TTC549 (cell line): ENCODE measurements at regions not wholly inside any gene's neighbourhood (a gene's known extent, or its start where the extent isn't known, plus 50 kb on each side); places are given as distances from the start of the nearest gene placed in this dataset.

Experiments used
- FAIRE-seq: peaks from 2 replicates; lab custom pipeline; 2012; peaks lifted over from hg19 to GRCh38; lab: Jason Lieb, UNC

GRCh38 chr5:135660826-135661575 lies 82.2 kb upstream of the CXCL14 start:
- no peak for FAIRE-seq

DNA sequence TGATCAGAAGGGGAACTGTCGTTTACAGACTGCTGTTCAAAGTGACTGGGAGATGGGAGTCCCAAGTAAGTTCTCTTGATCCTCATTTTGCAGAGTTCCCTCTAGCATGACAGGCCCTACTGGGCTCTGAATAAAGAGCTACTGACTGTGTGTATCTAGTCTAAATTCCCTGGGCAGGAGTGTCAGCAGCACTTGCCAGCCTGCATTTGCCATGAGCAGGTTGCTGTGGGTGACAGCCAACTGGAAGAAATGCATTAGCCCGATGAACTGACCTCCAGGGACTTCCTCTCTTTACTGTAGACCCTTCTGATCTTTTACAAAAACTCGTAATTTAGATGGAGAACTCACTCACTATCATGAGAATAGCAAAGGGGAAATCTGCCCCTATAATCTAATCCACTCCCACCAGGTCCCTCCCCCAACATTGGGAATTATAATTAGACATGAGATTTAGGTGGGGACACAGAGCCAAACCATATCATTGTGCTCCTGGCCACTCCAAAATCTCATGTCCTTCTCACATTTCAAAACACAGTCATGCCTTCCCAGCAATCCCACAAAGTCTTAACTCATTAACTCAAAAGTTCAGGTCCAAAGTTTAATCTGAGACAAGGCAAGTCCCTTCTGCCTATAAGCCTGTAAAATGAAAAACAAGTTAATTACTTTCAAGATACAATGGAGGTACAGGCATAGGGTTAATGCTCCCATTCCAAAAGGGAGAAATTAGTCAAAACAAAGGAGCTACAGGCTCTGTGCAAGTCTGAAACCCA lies 78.9 kb upstream of the CXCL14 start:
- no peak for FAIRE-seq

GRCh38 chr5:135655468-135655815 lies 76.7 kb upstream of the CXCL14 start:
- FAIRE-seq: no peak

- no peak for FAIRE-seq
These were observed 76.1 kb upstream of the CXCL14 start for GRCh38 chr5:135654761-135655467.

- FAIRE-seq: no peak
These were observed 72.4 kb upstream of the CXCL14 start for GRCh38 chr5:135651156-135651555.

DNA sequence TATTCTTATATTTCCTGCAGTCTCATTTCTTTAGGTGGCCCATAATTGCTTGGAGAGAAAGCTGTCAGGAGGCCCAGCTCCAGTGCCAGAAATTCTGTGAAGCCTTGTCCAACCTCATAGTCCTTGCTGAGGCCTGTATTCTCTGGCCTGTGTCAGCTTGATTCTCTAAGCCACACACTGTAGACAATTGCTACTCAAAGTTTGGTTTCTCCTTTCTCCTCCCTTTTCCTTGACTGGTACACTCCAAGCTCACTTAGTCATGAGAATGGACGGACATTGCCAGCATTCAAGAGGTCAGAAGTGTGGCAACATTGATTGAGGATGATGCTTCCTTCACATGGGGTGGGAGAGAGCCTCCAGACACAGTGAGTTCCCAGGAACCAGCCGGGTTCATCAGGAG lies 71.3 kb upstream of the CXCL14 start:
- no peak for FAIRE-seq

- no peak for FAIRE-seq
These were observed 70.6 kb upstream of the CXCL14 start for GRCh38 chr5:135649435-135649834.

DNA sequence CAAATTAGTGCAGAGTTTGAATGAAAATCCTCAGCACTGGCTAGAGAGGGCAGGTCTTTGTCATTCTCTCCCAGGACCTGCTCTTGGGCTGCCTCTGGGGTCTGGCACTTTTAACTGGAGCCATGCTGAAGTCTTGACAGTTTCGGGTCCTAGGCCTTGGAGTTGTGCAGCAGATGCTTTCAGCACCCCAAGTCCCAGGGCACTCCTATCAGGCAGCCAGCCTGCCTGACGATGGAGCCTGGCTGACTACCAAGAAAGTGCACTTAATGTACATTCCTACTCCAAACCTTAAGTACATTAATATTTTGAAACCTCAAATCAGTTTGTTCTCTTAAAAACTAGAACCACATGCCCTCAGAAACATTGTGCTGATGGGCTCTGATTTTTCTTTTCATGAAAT lies 69.3 kb upstream of the CXCL14 start:
- FAIRE-seq: no peak

DNA sequence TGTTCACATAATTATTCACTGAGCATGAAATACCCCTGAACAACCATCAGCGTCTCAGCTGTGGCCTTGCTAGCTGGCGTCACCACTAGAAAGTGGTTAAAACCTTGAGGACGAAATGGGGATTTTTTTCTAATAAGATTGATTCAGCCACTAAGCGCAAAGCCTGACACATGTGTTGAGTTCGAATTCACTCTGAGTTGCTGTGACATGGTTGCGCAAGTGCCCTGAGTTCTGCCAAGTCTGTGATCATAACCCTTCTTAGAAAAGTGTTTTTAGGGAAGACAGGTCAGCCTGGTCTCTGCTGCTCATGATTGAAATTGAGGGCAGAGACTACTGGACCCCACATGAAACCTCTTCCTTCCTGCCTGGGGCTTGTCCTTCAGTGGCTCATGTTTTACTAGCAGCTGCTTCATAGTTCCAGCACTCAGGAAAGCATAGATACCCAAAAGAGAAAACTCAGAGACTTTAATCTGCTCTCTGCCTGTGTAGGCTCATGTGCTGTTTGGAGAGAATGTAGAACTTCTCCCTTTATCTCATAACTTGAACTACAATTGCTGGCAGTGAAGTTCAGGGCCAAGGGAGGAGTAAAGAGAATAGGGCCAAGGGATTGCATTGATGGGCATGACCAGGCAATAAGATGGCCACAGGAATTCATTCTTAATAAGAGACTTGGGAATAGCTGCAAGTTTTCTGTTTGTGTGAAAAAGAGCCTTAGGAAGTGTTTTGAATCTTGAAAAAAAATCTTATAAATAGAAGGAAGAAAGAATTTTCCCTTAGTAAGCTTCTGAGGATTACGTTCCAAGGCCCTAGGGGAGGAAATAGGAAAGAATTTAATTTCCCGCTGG lies 66.8 kb upstream of the CXCL14 start:
- FAIRE-seq: no peak

GRCh38 chr5:135644816-135645215 lies 66.0 kb upstream of the CXCL14 start:
- FAIRE-seq: no peak

DNA sequence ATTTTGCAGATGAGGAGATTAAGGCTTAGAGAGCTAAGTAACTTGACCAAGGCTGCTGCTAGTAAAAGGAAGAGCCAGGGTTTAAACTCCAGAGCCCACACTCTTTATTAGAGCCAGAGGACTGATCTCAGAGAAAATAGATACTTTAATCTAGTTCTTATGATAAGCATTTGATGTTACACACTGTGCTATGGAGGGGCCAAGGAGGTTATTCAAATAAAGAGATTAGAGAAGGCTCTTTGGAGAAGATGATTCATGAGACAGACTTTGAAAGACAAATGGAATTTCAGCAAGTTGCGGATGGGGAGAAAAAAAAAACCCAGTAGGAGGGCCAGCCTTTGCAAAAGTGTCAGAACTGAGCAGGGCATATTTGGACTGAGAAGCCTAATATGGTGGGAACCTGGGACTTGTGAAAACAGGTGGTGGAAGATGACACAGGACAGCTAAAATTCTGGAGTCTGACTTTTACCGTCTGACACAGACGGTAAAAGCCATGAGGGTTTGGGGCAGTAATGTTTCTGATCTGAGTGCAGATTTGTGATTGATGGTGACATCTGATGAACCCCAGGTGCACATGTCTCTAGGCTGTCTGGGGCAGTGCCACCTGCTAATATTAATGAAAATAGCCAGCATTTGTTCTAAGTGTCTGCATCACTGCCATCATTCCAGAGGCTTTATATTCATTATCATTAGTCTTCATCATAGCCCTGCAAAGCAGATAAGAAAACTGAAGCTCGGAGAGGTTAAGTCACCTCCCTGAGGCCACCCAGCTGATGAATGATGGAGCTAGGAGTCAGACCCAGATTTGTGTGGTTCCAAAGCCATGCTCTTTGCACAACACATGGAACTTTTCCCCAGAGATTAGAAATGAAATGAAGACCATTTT lies 65.3 kb upstream of the CXCL14 start:
- no peak for FAIRE-seq

DNA sequence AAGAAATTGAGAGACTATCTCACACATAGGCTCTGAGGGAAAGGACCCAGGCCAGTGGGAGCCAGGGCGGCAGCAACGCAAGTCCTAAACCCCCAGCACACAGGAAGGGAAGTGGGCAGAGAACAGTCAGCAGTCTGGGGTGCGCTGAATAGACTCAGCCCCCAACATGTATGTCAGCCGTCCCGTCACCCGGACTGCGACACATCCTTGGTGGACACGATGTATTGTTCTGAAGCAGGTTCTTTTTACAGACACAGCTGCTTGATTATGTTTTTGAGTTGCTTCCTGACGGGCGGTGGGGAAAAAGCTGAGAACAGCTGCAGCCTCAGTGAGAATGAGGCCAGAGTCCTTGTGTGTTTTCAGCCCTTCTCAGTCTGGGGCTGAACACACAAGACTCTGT lies 64.1 kb upstream of the CXCL14 start:
- no peak for FAIRE-seq

DNA sequence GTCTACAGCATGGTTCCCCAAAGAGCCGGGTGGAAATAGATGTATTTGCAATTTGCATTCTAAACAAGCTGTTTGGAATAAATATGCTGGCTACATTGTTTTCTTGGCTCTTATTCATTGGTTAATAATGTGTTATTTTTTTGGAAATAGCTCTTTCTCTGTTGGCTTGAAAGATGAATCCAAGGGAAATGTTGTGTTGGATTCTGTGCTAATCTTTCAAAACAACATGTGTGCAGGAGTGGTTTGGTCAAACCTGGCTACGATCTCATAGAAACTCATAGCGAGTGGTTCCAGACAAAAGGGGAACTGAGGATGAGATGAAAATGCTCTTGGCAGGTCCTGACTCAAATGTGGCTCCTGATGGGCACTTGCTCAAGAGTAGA lies 63.7 kb upstream of the CXCL14 start:
- no peak for FAIRE-seq

- no peak for FAIRE-seq
These were observed 63.1 kb upstream of the CXCL14 start for GRCh38 chr5:135641734-135642487.

DNA sequence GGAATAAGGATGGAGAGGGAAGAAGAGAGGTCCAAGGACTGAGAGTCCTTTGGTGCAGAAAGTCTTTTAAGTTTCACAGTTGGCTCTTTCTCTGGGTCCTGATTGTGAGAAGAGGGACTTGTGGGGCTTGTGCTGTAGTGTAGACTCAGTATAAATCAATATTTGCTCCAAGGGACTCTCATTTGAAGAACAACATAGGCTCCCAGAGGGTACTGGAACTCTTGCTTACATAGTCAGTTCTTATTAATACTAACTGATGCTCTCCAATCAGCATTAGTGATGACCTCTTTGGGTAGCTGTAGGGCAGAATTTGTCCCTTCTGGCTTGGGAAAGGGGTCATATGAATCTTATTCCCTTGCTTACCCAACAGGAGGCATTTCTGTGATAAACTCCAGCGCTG lies 62.5 kb upstream of the CXCL14 start:
- FAIRE-seq: no peak

DNA sequence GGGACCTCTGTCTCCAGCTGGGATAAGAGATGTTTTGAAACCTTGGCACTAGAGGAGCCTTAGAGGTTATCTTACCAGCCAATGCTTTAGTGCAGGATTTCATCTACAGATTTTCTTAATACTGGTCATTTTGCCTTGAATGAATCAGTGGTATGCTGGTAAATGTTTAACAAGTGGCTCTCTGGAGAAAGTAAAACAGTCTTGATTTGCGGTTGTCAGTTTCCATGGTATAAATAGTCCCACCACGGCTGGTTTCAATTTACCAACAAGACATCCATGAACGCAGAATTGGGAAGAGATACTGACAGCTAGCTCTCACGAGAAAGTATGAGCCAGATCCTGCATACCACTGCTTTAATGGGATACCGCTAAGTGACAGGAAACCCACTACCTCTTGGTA lies 56.7 kb upstream of the CXCL14 start:
- FAIRE-seq: no peak

GRCh38 chr5:135632798-135633197 lies 54.0 kb upstream of the CXCL14 start:
- FAIRE-seq: no peak

GRCh38 chr5:135631391-135631790 lies 52.6 kb upstream of the CXCL14 start:
- no peak for FAIRE-seq

- FAIRE-seq: no peak
These were observed 50.9 kb upstream of the CXCL14 start for GRCh38 chr5:135629666-135630065.

- no peak for FAIRE-seq
These were observed 50.2 kb upstream of the CXCL14 start for GRCh38 chr5:135628771-135629563.
